ENCODE measurements at regions not wholly inside any gene's neighbourhood (a gene's known extent, or its start where the extent isn't known, plus 50 kb on each side); places are given as distances from the start of the nearest gene placed in this dataset.

DNA sequence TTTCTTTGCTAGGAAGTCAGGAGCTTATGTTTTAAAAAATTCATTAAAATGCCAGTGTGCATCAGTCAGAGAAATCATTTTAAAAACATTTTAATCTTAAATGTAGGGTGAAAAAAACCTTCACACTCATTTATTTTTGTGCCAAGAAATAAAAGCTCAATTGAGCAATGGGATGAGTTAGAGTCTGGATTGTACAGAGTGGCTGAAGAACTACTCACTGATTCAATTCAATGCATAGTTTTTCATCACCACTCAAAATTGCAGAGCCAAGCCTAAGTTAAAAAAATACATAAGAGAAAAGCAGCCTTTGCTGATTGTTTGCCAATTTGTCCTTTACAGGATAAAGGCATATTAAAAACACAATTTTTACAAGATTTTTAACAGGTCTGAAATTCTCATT lies 168.2 kb upstream of the DMRTA1 start:
- H2BK12ac ChIP-seq (ENCODE audit: low read length in 2 of 2): no peak overlapping the region
- no peak for DNase-seq

DNA sequence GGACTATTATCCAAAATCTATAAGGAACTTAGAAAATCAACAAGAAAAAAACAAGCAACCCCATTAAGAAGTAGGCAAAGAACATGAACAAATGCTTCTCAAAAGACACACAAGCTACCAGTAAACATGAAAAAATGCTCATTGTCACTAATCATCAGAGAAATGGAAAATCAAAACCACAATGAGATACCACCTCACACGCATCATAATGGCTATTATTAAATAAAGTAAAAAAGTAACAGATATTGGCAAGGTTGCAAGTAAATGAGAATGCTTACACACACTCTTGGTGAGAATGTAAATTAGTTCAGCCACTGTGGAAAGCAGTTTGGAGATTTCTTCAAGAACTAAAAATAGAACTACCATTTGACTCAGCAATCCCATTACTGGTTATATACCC lies 167.0 kb upstream of the DMRTA1 start:
- Histone ChIP-seq H2BK120ac (ENCODE audit: low read depth, low read length) (no peak overlapping the region), H3K27ac (ENCODE audit: low read length, poor library complexity, severe bottlenecking) (no peak overlapping the region), H3K14ac (ENCODE audit: low read length in 2 of 2) (no peak overlapping the region), H3K4me1 (ENCODE audit: control insufficient read depth, insufficient read depth, low read depth, low read length) (no peaks in the 10 kb centered on the region), H2BK15ac (ENCODE audit: low read depth, poor library complexity, severe bottlenecking) (no peak overlapping the region), H2AK5ac (ENCODE audit: low read length, severe bottlenecking) (no peak overlapping the region), H4K91ac (ENCODE audit: low read length) (no peak overlapping the region), H3K79me1 (replicated peaks; ENCODE audit: low read length, poor library complexity, severe bottlenecking) (no peaks in the 10 kb centered on the region), H3K9me3 (ENCODE audit: control insufficient read depth, low read length) (no peaks in the 10 kb centered on the region), H3K27me3 (ENCODE audit: control insufficient read depth in 1 of 2, insufficient read depth in 1 of 2, low read length in 2 of 2) (no peaks in the 10 kb centered on the region), H3K4ac (ENCODE audit: low read depth in 1 of 2, low read length in 2 of 2) (no peak overlapping the region), H3K18ac (ENCODE audit: low read depth in 1 of 2, low read length in 2 of 2) (no peak overlapping the region), H3K4me2 (ENCODE audit: low read length, poor library complexity, severe bottlenecking) (no peak overlapping the region), H3K23ac (ENCODE audit: low read length in 2 of 2) (no peak overlapping the region), H3K36me3 (ENCODE audit: control insufficient read depth in 1 of 2, insufficient read depth in 2 of 2, low read depth in 1 of 2, low read length in 2 of 2) (no peaks in the 10 kb centered on the region), H3K9ac (ENCODE audit: low read length) (no peak overlapping the region), H2AFZ (ENCODE audit: low read depth, low read length) (no peak overlapping the region), H3K4me3 (ENCODE audit: insufficient read depth in 1 of 2, low read depth in 1 of 2, low read length in 2 of 2) (no peak overlapping the region), H2BK12ac (ENCODE audit: low read length in 2 of 2) (no peak overlapping the region), H4K8ac (ENCODE audit: low read length) (no peak overlapping the region), H2BK5ac (ENCODE audit: low read depth, low read length, poor library complexity, severe bottlenecking) (no peak overlapping the region)
- DNase-seq: peak; percentile 9
- no CpG with 5 or more reads among the region's 1 CpG for WGBS

More for the DNA sequence above, 168.2 kb upstream of the DMRTA1 start:
- no peak overlapping the region for H2BK120ac ChIP-seq (ENCODE audit: low read depth, low read length)
- no peak overlapping the region for H4K91ac ChIP-seq (ENCODE audit: low read length)
- H3K18ac ChIP-seq (ENCODE audit: low read depth in 1 of 2, low read length in 2 of 2): no peak overlapping the region
- H3K4me3 ChIP-seq (ENCODE audit: insufficient read depth in 1 of 2, low read depth in 1 of 2, low read length in 2 of 2): no peak overlapping the region
- H2BK5ac ChIP-seq (ENCODE audit: low read depth, low read length, poor library complexity, severe bottlenecking): no peak overlapping the region
- H3K4ac ChIP-seq (ENCODE audit: low read depth in 1 of 2, low read length in 2 of 2): no peak overlapping the region
- peak overlapping the region; percentile 41 for H3K9ac ChIP-seq (ENCODE audit: low read length)
- H2AK5ac ChIP-seq (ENCODE audit: low read length, severe bottlenecking): no peak overlapping the region
- no peak overlapping the region for H4K8ac ChIP-seq (ENCODE audit: low read length)
- H3K27ac ChIP-seq (ENCODE audit: low read length, poor library complexity, severe bottlenecking): no peak overlapping the region
- no peak overlapping the region for H2AFZ ChIP-seq (ENCODE audit: low read depth, low read length)
- no peaks in the 10 kb centered on the region for H3K27me3 ChIP-seq (ENCODE audit: control insufficient read depth in 1 of 2, insufficient read depth in 1 of 2, low read length in 2 of 2)
- H3K4me1 ChIP-seq (ENCODE audit: control insufficient read depth, insufficient read depth, low read depth, low read length): no peaks in the 10 kb centered on the region
- H3K79me1 ChIP-seq (replicated peaks; ENCODE audit: low read length, poor library complexity, severe bottlenecking): no peaks in the 10 kb centered on the region
- H3K36me3 ChIP-seq (ENCODE audit: control insufficient read depth in 1 of 2, insufficient read depth in 2 of 2, low read depth in 1 of 2, low read length in 2 of 2): no peaks in the 10 kb centered on the region
- H3K14ac ChIP-seq (ENCODE audit: low read length in 2 of 2): no peak overlapping the region
- H2BK15ac ChIP-seq (ENCODE audit: low read depth, poor library complexity, severe bottlenecking): no peak overlapping the region
- no peak overlapping the region for H3K4me2 ChIP-seq (ENCODE audit: low read length, poor library complexity, severe bottlenecking)
- no peaks in the 10 kb centered on the region for H3K9me3 ChIP-seq (ENCODE audit: control insufficient read depth, low read length)
- H3K23ac ChIP-seq (ENCODE audit: low read length in 2 of 2): no peak overlapping the region

DNA sequence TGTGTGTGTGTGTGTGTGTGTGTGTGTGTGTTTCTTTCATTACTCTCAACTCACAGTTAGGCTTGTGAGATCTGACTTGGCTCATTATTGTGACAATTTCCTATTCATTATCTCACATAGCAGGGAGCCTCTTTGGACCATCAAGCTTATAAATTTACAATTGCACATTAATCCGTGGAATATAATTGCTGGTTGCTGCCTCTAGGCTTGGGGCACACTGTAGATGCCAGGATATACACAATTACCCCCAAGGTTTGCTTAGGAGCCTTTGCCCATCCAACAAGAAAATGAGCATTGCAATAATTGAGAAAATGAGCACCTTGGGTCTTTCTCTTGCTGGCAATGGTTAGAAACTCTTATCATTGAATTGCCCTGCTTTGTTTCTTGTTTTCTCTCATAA lies 161.6 kb upstream of the DMRTA1 start:
- Histone ChIP-seq H3K36me3 (ENCODE audit: control insufficient read depth in 1 of 2, insufficient read depth in 2 of 2, low read depth in 1 of 2, low read length in 2 of 2) (no peaks in the 10 kb centered on the region), H3K79me1 (replicated peaks; ENCODE audit: low read length, poor library complexity, severe bottlenecking) (no peaks in the 10 kb centered on the region), H4K91ac (ENCODE audit: low read length) (no peak overlapping the region), H3K4me2 (ENCODE audit: low read length, poor library complexity, severe bottlenecking) (no peak overlapping the region), H2BK15ac (ENCODE audit: low read depth, poor library complexity, severe bottlenecking) (no peak overlapping the region), H2AK5ac (ENCODE audit: low read length, severe bottlenecking) (no peak overlapping the region), H3K14ac (ENCODE audit: low read length in 2 of 2) (no peak overlapping the region), H3K18ac (ENCODE audit: low read depth in 1 of 2, low read length in 2 of 2) (no peak overlapping the region), H2AFZ (ENCODE audit: low read depth, low read length) (no peak overlapping the region), H3K4ac (ENCODE audit: low read depth in 1 of 2, low read length in 2 of 2) (no peak overlapping the region), H2BK5ac (ENCODE audit: low read depth, low read length, poor library complexity, severe bottlenecking) (no peak overlapping the region), H2BK120ac (ENCODE audit: low read depth, low read length) (no peak overlapping the region), H3K27me3 (ENCODE audit: control insufficient read depth in 1 of 2, insufficient read depth in 1 of 2, low read length in 2 of 2) (peaks cover 0 to 16% of the 10 kb centered on the region in 2 experiments), H3K9ac (ENCODE audit: low read length) (no peak overlapping the region), H4K8ac (ENCODE audit: low read length) (no peak overlapping the region), H3K9me3 (ENCODE audit: control insufficient read depth, low read length) (no peaks in the 10 kb centered on the region), H3K23ac (ENCODE audit: low read length in 2 of 2) (no peak overlapping the region), H3K4me3 (ENCODE audit: insufficient read depth in 1 of 2, low read depth in 1 of 2, low read length in 2 of 2) (no peak overlapping the region), H2BK12ac (ENCODE audit: low read length in 2 of 2) (no peak overlapping the region), H3K4me1 (ENCODE audit: control insufficient read depth, insufficient read depth, low read depth, low read length) (no peaks in the 10 kb centered on the region), H3K27ac (ENCODE audit: low read length, poor library complexity, severe bottlenecking) (no peak overlapping the region)
- DNase-seq: no peak
- WGBS: 64% methylated on average over 1 of the region's 1 CpG

DNA sequence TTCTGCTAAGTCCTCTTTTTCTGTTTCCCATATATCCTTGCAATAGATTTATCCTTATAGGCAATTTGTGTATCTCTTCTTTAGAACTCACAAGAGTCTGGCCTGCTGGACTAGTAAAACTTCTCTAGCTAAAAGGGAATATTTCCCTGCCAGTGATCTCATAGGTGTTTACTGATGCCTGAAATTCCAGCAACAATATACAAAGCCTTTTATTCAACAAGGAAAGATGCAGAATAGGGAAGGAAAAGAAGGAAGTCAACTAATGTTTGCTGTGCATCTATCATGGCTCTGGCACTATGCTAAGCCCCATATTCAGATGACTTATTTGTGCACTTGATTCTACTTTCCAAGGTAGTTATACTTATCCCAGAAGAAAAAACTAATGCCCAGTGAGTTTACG lies 160.0 kb upstream of the DMRTA1 start:
- no peaks in the 10 kb centered on the region for H3K4me1 ChIP-seq (ENCODE audit: control insufficient read depth, insufficient read depth, low read depth, low read length)
- H3K18ac ChIP-seq (ENCODE audit: low read depth in 1 of 2, low read length in 2 of 2): no peak overlapping the region
- no peaks in the 10 kb centered on the region for H3K9me3 ChIP-seq (ENCODE audit: control insufficient read depth, low read length)
- H3K27ac ChIP-seq (ENCODE audit: low read length, poor library complexity, severe bottlenecking): no peak overlapping the region
- 100% methylated on average over 1 of the region's 1 CpG for WGBS
- H3K14ac ChIP-seq (ENCODE audit: low read length in 2 of 2): no peak overlapping the region
- H2BK5ac ChIP-seq (ENCODE audit: low read depth, low read length, poor library complexity, severe bottlenecking): no peak overlapping the region
- no peaks in the 10 kb centered on the region for H3K36me3 ChIP-seq (ENCODE audit: control insufficient read depth in 1 of 2, insufficient read depth in 2 of 2, low read depth in 1 of 2, low read length in 2 of 2)
- no peak overlapping the region for H4K91ac ChIP-seq (ENCODE audit: low read length)
- no peaks in the 10 kb centered on the region for H3K79me1 ChIP-seq (replicated peaks; ENCODE audit: low read length, poor library complexity, severe bottlenecking)
- DNase-seq: no peak
- no peak overlapping the region for H3K4me2 ChIP-seq (ENCODE audit: low read length, poor library complexity, severe bottlenecking)
- no peak overlapping the region for H3K4ac ChIP-seq (ENCODE audit: low read depth in 1 of 2, low read length in 2 of 2)
- H2AFZ ChIP-seq (ENCODE audit: low read depth, low read length): no peak overlapping the region
- no peak overlapping the region for H2BK15ac ChIP-seq (ENCODE audit: low read depth, poor library complexity, severe bottlenecking)
- no peak overlapping the region for H4K8ac ChIP-seq (ENCODE audit: low read length)
- no peak overlapping the region for H3K4me3 ChIP-seq (ENCODE audit: insufficient read depth in 1 of 2, low read depth in 1 of 2, low read length in 2 of 2)
- no peak overlapping the region for H3K23ac ChIP-seq (ENCODE audit: low read length in 2 of 2)
- H3K27me3 ChIP-seq (ENCODE audit: control insufficient read depth in 1 of 2, insufficient read depth in 1 of 2, low read length in 2 of 2): peaks cover 0 to 29% of the 10 kb centered on the region in 2 experiments
- H3K9ac ChIP-seq (ENCODE audit: low read length): no peak overlapping the region
- no peak overlapping the region for H2AK5ac ChIP-seq (ENCODE audit: low read length, severe bottlenecking)
- H2BK120ac ChIP-seq (ENCODE audit: low read depth, low read length): no peak overlapping the region
- H2BK12ac ChIP-seq (ENCODE audit: low read length in 2 of 2): no peak overlapping the region

Data from mesenchymal stem cell (in vitro differentiated cells and primary cell).